GM19397 (cell line): ENCODE measurements at regions not wholly inside any gene's neighbourhood (a gene's known extent, or its start where the extent isn't known, plus 50 kb on each side); places are given as distances from the start of the nearest gene placed in this dataset.

ENCODE experiments used
- ATAC-seq: cut with Tn5 transposase; IDR thresholded peaks from one replicate; pipeline ENCODE4 v1.9.1; 2021; ENCODE audit warnings: mild to moderate bottlenecking, moderate library complexity; ENCODE audit not compliant: unreplicated experiment

DNA sequence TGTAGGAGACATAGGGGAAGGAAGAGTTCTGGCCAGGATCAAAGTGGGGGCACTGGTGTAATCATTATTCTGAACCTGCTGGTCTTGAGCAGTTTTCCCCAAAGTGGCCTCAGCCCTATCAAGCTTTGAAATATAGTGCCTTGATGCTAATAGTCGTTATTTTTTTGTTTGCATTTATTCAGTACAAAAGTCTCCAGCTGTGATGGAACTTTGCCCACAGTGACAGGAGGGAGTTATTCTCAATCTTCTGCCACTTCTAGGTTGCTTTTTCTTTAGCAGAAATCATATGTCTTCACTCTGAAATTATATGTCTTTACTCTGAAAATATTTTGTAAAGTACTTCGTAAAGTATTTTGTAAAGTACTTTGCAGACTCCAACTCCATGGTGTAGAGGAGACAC, 93.1 kb downstream of the FAT3 start:
- no peak for ATAC-seq

DNA sequence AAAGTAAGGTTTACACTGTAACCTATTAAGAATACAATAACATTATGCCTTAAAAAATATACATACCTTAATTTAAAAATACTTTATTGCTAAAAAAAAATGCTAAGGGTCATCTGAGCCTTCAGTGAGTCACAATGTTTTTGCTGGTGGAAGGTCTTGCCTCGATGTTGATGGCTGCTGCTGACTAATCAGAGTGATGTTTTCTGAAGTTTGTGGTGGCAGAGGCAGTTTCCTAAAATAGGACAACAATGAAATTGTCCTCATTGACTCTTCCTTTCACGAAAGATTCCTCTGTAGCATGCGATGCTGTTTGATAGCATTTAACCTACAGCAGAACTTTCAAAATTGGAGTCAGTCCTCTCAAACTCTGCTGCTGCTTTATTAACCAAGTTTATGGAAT, 97.6 kb downstream of the FAT3 start:
- ATAC-seq = no peak

DNA sequence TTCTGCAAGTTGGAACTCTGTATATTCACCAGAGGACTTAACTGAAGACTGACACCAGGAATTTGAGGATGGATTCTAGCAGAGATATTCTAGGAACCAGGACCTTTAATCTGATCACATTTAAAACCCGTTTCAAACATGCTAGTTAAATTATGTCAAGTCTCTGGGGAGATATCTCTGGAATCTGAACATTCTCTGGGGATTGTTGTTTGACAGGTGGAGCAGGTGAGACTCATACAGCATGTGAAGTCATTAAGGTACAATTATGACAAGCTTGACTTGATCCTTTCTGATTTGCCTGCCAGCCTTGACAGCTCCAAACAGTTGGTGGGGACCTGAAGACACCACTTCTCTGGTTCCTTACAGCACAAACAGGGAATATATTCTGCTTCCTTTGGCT, 100.3 kb downstream of the FAT3 start:
- no peak for ATAC-seq

DNA sequence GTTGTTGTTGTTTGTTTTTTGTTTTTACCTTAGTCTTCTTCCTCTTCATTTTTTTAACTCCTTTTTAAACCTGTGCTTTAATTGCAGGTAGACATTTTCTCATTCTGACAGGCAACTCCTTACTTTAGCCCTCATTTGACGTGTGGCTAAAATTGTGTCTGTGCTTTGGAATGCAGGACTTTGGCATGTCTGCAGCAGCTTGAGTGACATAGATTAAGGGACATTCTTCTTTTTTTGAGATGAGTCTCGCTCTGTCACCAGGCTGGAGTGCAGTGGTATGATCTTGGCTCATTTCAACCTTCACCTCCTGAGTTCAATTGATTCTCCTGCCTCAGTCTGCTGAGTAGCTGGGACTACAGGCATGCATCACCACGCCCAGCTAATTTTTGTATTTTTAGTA, 100.8 kb downstream of the FAT3 start:
- no peak for ATAC-seq

DNA sequence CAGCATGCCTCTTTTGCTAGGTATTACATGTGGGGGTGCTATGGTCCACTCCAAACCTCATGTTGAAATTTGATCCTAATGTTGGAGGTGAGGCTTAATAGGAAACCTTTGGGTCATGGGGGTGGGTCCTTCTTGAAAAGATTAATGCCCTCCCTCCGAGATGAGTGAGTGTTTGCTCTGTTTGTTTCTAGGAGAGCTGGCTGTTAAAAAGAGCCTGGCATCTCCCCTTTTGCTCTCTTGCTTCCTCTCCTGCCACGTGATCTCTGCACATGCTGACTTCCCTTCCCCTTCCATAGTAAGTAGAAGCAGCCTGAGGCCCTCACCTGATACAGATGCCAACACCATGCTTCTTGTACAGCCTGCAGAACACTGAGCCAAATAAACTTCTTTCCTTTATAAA, 104.5 kb downstream of the FAT3 start:
- no peak for ATAC-seq

DNA sequence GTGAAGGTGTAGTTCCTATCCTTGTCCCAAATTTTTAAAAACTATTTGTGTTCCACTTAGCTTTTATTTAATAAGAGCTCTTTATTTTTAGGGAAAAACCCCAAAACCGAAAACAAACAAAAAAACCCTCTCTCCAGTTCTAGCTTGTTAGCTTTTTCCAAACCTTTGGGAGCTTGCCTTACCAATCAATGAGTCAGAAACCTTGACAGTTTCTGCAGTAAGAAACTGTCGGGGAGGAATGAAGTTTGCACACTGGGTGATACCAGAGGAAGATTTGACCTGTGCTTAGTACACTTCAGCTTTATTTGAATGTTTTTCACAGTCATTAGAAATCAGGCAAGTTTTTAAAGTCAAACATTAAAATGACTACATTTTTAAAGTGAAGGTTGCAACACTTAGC, 105.0 kb downstream of the FAT3 start:
- no peak for ATAC-seq

DNA sequence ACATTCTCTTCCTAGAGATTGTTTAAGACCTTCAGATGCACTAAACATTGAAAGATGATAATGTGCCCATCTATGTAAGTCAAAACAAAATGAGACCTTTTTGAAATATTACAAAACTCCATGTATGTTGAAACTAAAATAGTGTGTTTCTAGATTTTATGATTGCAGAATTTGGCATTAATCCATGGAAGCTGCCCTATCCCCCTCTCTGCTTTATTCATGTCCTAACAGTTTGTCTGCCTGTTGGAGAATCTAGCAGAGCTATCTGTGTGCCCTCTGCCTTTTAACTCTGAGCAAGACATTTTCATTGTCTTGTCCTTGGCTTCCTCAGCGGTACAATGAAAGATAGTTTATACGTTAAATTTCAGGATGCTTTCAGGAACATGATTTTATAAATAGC, 105.5 kb downstream of the FAT3 start:
- no peak for ATAC-seq

DNA sequence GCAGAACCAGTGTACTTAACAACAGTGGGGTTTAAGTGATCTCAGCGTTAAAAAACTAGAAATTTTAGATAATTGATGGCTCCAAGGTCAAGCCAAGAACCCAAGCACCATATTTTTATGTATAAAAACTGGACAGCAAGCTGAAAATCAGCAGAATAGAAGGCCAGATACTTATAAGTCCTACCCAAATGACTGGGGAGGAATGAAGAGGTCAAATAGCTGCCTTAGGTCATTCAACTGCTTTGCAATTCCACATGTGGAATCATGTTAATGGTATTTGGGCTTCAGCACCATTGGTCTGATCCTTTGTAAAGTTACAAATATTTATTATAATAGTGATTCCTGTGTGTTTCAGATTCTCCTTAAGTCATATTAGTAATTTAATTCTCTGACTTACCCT, 108.4 kb downstream of the FAT3 start:
- no peak for ATAC-seq

DNA sequence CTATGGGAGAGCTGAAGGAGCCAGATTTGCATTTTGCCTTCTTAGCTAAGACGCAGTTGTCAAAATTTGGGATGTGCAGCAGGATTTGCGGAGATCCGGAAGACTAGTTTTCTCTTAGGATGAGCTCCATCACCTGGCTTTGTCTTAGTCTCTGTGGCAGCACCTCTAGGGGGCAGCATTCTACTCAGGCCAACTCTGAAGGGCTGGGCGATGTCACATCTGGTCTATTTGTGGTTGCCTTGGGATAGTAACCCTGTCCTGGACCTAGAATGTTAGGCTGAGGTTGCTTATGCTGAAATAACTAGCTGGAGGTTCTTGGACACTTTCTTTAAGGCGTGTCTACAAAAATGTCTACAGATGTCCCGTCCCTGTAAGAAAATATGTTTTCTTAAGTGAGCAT, 116.2 kb downstream of the FAT3 start:
- no peak for ATAC-seq

DNA sequence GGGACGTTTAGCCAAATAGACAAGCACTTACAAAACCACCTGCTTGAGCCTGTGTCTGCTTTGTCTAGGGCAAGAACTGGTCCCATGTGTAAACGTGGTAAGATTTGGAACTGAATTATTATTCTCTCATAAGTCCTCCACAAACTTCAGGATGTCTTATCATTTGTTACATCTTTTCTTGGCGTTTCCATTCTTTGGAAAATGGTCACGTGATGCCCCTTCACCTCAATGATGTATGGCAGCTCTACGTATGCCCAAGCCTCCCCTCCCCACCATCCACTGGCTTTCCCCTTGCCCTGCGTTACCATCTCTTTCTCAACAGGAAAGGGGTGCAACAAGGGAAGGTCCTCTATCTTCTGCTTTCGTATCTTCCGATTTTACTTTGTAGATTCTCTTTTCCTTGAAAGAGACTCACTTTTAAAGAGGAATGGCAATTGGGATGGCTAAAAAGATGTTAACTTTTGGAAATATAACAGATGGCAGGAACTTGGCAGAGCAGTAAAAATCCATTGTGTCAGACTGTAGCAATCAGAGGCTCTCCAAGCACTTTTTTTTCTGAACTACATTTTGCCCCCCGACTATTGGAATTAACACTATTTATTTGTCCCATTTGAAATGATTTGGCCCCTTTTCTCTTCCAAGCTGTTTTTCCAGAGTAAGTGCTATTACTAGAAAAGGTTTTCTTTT, 117.6 kb downstream of the FAT3 start:
- no peak for ATAC-seq

DNA sequence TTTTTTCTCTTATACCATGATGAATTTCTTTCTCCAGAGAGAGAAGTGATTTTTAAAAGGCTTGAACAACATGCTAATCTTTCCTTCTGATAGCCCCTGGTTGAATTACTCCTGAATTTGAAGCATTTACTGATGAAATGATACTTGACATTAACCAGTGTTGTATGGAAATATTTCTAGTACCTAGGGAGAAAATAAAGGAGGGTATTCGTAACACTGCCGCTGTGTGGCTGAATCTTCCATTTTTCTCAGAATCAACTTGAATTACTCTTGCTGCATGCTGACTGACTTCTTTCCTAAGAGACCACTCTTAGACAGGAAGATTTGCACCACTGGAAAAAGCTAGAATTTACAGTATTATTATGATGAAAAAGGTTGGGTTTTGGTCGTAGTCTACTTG, 118.3 kb downstream of the FAT3 start:
- no peak for ATAC-seq

DNA sequence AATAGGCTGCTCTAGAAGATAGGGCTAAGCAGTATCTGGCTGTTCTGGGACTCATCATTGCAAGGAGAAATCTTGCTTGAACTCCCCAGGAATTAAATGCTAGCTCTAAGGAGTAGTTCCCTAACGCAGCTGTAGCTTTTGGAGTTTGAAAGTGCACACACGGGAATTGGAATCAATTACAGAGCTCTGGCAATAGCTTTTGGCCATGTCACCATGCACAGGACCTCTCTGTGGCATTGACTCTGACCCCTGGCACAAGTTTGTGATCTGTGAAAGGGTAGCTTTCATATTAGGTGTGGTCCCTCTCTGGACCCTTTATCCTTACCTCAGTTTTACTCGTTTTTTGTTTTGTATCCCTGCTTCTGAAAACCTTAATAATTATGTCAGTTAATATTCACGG, 121.6 kb downstream of the FAT3 start:
- no peak for ATAC-seq

DNA sequence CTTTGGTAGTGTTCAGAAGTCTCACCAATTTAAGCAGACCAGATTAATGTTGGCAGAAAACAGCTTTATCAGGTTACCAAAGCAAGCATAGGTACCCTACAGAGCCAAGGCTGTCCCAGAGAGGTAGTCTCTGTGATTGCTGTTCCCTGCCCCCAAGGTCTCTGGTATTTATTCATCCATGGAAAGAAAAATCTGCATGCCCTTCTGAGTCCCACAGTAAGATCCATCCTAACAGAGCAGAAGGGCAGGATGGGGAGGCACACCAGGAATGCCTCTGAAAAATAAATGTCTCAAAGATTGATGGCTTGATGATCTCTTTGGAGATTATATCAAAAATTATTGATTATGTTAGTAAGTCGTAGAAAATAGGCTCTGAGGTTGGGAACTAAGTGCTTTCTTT, 122.8 kb downstream of the FAT3 start:
- no peak for ATAC-seq

DNA sequence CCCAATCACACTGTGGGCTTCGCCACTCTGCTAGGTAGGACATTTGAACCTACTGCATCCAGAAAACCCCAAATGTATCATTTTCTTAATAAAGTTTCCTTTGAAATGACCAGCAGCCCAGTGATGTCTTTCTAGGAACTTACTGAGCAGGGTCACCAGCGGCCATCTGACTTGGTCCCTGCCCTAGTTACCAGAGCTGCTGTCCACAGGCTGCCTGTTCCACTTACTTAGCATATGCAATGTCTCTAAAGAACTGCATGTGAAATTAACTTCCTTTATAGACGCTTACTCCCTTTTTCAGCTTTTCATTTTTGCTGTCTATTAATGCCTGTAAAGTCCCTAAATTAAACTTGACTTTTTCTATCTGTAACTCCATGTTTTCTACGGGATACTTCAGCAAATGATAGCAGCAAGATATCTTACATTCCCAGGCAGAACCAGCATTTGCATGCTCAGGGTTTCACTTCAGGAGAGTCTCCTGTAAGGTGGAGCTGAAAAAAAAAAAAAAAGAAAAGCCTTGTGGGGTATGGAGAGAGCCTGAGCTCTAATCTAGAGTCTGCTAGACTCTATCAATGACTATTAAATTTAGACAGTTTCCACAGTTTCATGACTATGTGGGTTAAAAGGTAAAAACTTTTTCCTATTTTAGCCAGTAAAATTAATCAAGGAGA, 125.0 kb downstream of the FAT3 start:
- no peak for ATAC-seq

DNA sequence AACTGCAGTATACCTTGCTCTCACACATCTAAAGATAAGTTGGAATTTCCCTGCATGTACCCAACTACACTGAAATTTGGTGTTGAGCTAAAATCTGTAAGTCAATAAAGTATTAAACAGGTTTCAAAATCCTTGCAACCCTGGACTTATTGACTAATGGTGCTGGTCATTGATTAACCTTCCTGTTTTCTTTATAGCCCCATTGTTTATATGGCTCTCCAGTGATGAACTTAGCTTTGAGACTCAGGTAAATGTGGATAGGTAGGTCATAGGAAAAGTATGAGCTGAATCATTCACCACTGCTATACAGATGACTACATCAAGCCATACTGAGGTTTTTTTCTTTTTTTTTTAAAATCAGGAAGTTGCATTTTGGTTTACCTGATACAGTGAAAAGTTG, 132.7 kb downstream of the FAT3 start:
- ATAC-seq = no peak

DNA sequence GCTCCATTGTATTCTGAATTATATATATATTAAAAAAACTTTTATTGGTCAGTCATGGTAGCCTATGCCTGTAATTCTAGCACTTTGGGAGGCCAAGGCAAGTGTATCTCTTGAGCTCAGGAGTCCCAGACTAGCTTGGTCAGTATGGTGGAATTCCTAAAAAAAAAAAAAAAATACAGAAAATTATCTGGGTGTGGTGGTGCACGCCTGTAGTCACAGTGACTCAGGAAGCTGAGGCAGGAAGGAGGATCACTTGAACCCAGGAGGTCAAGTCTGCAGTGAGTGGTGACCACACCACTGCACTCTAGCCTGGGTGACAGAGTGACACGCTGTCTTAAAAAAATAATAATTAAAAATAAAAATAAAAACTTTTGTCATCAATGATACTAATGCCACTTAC, 133.2 kb downstream of the FAT3 start:
- ATAC-seq = no peak

DNA sequence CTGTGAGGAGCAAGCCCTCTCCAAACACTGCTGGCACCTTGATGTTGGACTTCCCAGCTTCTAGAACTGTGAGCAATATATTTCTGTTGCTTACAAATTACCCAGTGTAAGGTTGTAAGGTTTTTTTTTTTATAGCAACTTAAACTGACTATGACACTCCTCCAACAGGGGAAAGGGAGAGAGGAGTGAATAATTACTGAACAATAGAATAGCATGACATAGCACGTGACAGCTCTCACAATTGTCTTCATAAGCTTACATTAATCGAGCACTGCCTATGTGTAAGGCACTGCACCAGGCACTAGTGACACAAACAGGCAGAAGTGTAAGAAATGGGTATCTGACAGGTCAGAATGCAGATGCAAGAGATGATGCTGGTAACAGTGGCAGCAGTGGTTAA, 136.9 kb downstream of the FAT3 start:
- no peak for ATAC-seq

DNA sequence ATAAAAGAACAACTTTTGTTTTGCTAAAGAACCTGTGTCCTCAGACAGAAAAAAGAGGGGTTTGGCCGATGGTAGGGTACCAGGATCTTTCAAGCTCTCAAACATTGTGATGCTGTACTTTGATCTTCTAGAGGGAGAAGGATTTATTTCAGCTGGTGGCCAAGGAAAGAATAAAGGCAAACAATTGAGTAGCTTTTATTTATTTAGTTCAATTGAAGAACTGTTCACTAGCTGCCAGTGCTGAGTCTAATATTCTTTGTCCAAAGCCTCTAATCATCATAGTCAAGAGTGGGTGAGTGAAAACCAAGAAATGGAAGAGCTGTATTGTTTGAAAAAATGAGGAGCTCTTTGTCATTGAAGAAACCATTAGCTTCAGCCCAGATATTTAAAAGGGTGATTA, 138.4 kb downstream of the FAT3 start:
- ATAC-seq = no peak

DNA sequence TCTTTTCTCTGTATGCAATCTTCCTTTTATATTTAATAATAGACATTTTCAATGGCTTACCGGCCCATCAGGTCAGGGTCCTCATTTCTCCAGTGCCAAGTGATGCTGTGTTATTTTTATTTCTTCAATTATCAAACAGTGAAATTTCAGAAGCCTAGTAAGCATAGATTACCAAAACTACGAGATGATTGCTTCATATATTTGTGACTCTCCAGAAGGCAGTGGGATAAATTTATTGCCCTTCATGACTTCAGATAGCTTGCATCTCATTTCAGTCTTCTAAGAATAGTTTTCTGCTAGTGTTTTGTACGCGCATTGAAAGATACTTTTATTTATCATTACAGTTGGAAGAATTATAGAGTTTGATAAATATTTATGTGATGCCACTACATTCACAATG, 139.6 kb downstream of the FAT3 start:
- no peak for ATAC-seq

DNA sequence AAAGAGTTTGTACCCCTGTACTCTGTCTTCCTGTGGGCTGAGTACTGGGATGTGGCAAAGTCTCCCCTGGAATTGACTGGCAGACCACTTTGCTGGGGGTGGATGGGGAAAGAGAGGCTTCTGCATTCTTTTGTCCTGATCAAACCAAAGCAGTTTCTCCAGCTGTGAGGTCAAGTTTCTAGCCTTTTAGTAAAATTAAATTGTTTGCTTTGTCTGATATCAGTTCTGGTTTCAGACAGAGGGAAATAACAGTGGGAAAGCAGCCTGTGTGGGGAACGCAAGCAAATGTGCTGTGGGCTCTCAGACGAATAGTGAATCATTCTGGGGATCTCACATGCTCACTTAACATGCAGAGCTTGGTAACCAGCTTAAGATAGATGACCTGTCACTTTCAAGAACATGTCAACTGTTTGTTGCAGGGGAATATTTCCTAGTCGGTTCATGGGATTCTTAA, 151.6 kb downstream of the FAT3 start:
- no peak for ATAC-seq

DNA sequence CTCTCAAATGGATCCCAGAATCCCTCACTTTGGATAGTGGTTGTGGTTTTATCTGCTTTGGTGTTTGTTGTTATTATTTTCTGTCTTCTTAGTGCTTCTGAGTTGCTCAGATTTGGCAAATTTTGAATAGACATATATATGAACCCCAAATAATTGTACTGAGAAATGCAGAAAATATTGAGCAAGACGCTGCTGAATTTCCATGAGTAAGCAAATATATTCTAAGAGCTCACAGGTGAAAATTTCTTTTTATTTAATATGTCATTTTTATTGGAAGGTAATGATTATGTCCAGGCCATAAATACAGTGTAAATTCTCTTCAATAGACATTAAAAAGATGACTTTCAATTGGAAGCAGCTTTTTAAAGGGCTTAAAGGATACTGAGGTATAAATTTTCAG, 152.1 kb downstream of the FAT3 start:
- ATAC-seq = no peak

DNA sequence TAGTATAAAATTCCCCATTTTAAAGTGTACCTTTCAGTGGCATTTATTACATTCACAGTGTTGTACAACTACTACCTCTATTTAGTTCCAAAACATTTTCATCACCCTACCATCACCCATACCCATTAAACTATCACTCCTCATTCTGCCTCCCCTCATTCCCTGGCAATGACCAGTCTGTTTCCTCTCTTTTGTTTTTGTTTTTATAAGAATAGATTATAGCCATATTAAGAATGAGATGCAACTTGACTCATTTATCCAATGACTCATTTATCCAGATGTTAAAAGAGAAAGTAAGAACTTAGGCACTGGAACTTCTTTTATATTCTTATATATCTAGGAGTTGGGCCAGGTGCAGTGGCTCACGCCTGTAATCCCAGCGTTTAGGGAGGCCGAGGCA, 156.3 kb downstream of the FAT3 start:
- ATAC-seq = no peak

DNA sequence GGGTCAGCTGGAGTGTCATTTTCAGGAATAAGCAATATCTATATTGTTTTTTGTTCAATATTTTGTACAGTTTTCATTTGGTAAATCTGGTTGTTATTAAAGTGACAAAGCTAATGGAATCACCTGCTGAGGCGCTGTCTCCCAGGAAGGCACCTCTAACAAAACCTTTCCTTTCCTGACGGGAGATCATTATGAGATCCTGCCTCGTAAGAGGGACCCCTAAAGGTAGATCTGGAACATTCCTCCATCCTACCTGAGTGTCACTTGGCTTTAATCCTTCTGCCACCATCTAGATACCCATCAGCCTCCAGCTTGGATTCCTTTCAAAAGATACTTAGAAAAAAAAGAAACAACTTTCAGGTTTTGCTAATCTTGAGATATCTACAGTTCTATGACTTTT, 157.7 kb downstream of the FAT3 start:
- no peak for ATAC-seq
